ENCODE measurements at regions not wholly inside any gene's neighbourhood (a gene's known extent, or its start where the extent isn't known, plus 50 kb on each side); places are given as distances from the start of the nearest gene placed in this dataset.

GRCh38 chr7:25385506-25386136, 157.3 kb upstream of the NPVF start:
- intact Hi-C loops (cut with DNase I) = loop anchor here (10.0 kb wide), 1 partner anchor 121 kb away; no protein-coding TSS in a partner anchor
- DNase-seq = no peak
- no peaks in the 10 kb centered on the region for H3K36me3 ChIP-seq
- ATAC-seq = peak in 1 of 2 donors; percentile 32
- no peaks in the 10 kb centered on the region for H3K4me1 ChIP-seq
- H3K27ac ChIP-seq = peak overlapping the region; percentile 21
- H3K9me3 ChIP-seq = no peaks in the 10 kb centered on the region
- no peak for TF ChIP-seq CTCF (IDR thresholded peaks at IDR 0.05)
- H3K4me3 ChIP-seq = no peak overlapping the region
- no peaks in the 10 kb centered on the region for H3K27me3 ChIP-seq (ENCODE audit: low read depth)

GRCh38 chr7:25386311-25386744, 158.0 kb upstream of the NPVF start:
- no peak for TF ChIP-seq CTCF (IDR thresholded peaks at IDR 0.05)
- no peaks in the 10 kb centered on the region for H3K9me3 ChIP-seq
- H3K4me1 ChIP-seq = no peaks in the 10 kb centered on the region
- ATAC-seq (no peak), DNase-seq (no peak)
- H3K27ac ChIP-seq = no peak overlapping the region
- no peak overlapping the region for H3K4me3 ChIP-seq
- H3K27me3 ChIP-seq (ENCODE audit: low read depth) = no peaks in the 10 kb centered on the region
- no peaks in the 10 kb centered on the region for H3K36me3 ChIP-seq
- intact Hi-C loops (cut with DNase I) = loop anchor here (10.0 kb wide), 1 partner anchor 122 kb away; no protein-coding TSS in a partner anchor

GRCh38 chr7:25388681-25389080, 160.4 kb upstream of the NPVF start:
- no peak overlapping the region for H3K27ac ChIP-seq
- DNase-seq (no peak), ATAC-seq (no peak)
- no peaks in the 10 kb centered on the region for H3K9me3 ChIP-seq
- intact Hi-C loops (cut with DNase I) = loop anchor here (10.0 kb wide), 1 partner anchor 124 kb away; no protein-coding TSS in a partner anchor
- no peaks in the 10 kb centered on the region for H3K27me3 ChIP-seq (ENCODE audit: low read depth)
- no peaks in the 10 kb centered on the region for H3K36me3 ChIP-seq
- no peak overlapping the region for H3K4me3 ChIP-seq
- peaks cover 9% of the 10 kb centered on the region for H3K4me1 ChIP-seq
- TF ChIP-seq CTCF (IDR thresholded peaks at IDR 0.05) = no peak

GRCh38 chr7:25389489-25390106, 161.3 kb upstream of the NPVF start:
- ATAC-seq = no peak
- Histone ChIP-seq H3K27me3 (ENCODE audit: low read depth) (no peaks in the 10 kb centered on the region), H3K27ac (no peak overlapping the region), H3K4me3 (no peak overlapping the region), H3K9me3 (no peaks in the 10 kb centered on the region), H3K4me1 (peaks cover 9% of the 10 kb centered on the region), H3K36me3 (no peaks in the 10 kb centered on the region)
- intact Hi-C loops (cut with DNase I) = loop anchor here (10.0 kb wide), 2 partner anchors 125 to 175 kb away; no protein-coding TSS in a partner anchor
- DNase-seq = no peak
- peak; percentile 44 for TF ChIP-seq CTCF (IDR thresholded peaks at IDR 0.05)

DNA sequence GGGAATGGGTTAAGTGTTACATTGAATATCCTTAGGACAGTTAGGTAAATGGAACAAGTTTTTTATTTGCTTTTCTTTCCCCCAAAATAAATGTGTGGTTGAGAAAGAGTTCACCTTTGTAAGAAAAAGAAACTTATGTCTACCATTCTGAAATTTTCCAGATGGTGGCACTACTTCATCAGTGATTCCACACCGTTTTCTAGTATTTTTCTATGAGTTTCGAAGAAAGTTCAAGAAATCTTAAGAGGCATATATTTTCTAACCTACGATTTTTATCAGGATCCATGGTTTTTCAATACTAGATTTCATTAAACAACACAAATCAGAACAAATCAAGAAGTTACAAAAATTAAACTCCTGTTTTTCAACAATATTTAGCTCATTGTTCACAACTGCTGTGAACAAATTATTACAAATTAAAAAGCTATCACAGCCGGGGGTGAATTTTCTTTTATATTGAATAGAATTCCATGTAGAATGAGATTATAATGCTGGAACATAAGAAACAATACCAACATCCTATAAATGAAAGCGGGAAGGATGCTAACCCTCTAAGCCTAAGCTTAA, 163.1 kb upstream of the NPVF start:
- H3K4me3 ChIP-seq = no peak overlapping the region
- peaks cover 9% of the 10 kb centered on the region for H3K4me1 ChIP-seq
- H3K36me3 ChIP-seq = no peaks in the 10 kb centered on the region
- TF ChIP-seq CTCF (IDR thresholded peaks at IDR 0.05) = peak; percentile 54
- no peak for ATAC-seq
- intact Hi-C loops (cut with DNase I) = loop anchor here (10.0 kb wide), 1 partner anchor 173 kb away; no protein-coding TSS in a partner anchor
- no peaks in the 10 kb centered on the region for H3K9me3 ChIP-seq
- no peak for DNase-seq
- no peak overlapping the region for H3K27ac ChIP-seq
- no peaks in the 10 kb centered on the region for H3K27me3 ChIP-seq (ENCODE audit: low read depth)

Measured in lower lobe of right lung (tissue), 2 donors.